HPDE6-E6E7 (cell line): ENCODE measurements at regions not wholly inside any gene's neighbourhood (a gene's known extent, or its start where the extent isn't known, plus 50 kb on each side); places are given as distances from the start of the nearest gene placed in this dataset.

Experiments used
- DNase-seq: peaks from one replicate; pipeline ENCODE4 v3.0.0; 2011; ENCODE audit warnings: missing footprints; ENCODE audit errors: extremely low spot score

GRCh38 chr11:109267293-109268095 is 154.5 kb upstream of the C11orf87 start:
- peak; percentile 10 for DNase-seq

GRCh38 chr11:109275931-109276330 is 146.1 kb upstream of the C11orf87 start:
- no peak for DNase-seq

GRCh38 chr11:109285465-109285864 is 136.5 kb upstream of the C11orf87 start:
- DNase-seq = no peak

- DNase-seq = no peak
Observed at GRCh38 chr11:109291553-109291952, 130.4 kb upstream of the C11orf87 start.

GRCh38 chr11:109298865-109299264 is 123.1 kb upstream of the C11orf87 start:
- DNase-seq = no peak

- DNase-seq = no peak
Observed at GRCh38 chr11:109300211-109300610, 121.8 kb upstream of the C11orf87 start.

GRCh38 chr11:109302591-109303334 is 119.2 kb upstream of the C11orf87 start:
- no peak for DNase-seq

- DNase-seq = no peak
Observed at GRCh38 chr11:109303342-109303741, 118.6 kb upstream of the C11orf87 start.

- DNase-seq = no peak
Observed at GRCh38 chr11:109304159-109304558, 117.8 kb upstream of the C11orf87 start.

- DNase-seq = no peak
Observed at GRCh38 chr11:109305009-109305408, 117.0 kb upstream of the C11orf87 start.

- no peak for DNase-seq
Observed at GRCh38 chr11:109306322-109306721, 115.7 kb upstream of the C11orf87 start.

- DNase-seq = no peak
Observed at GRCh38 chr11:109307366-109307765, 114.6 kb upstream of the C11orf87 start.

GRCh38 chr11:109308551-109308950 is 113.4 kb upstream of the C11orf87 start:
- DNase-seq = no peak

- DNase-seq = no peak
Observed at GRCh38 chr11:109309153-109309552, 112.8 kb upstream of the C11orf87 start.

- DNase-seq = no peak
Observed at GRCh38 chr11:109317726-109318125, 104.3 kb upstream of the C11orf87 start.

GRCh38 chr11:109320595-109320994 is 101.4 kb upstream of the C11orf87 start:
- DNase-seq = no peak

GRCh38 chr11:109326781-109327180 is 95.2 kb upstream of the C11orf87 start:
- DNase-seq = no peak

GRCh38 chr11:109329716-109330115 is 92.3 kb upstream of the C11orf87 start:
- no peak for DNase-seq

- DNase-seq = no peak
Observed at GRCh38 chr11:109338131-109338530, 83.9 kb upstream of the C11orf87 start.

GRCh38 chr11:109342261-109342660 is 79.7 kb upstream of the C11orf87 start:
- no peak for DNase-seq

- no peak for DNase-seq
Observed at GRCh38 chr11:109343242-109343641, 78.7 kb upstream of the C11orf87 start.

- no peak for DNase-seq
Observed at GRCh38 chr11:109347304-109347703, 74.7 kb upstream of the C11orf87 start.
